Osteoblast (primary cell): ENCODE measurements at regions not wholly inside any gene's neighbourhood (a gene's known extent, or its start where the extent isn't known, plus 50 kb on each side); places are given as distances from the start of the nearest gene placed in this dataset.
A peak's percentile ranks its signal among the peaks of the same experiment; 100 is the strongest.

Experiments
- DNase-seq: peaks from one replicate; pipeline ENCODE4 v3.0.0; 2011; ENCODE audit warnings: low spot score, mixed read lengths; ENCODE audit not compliant: insufficient read length; ENCODE audit errors: missing footprints
- H2AFZ ChIP-seq: 2 replicates; pipeline ENCODE4 v1.6.0; 2011; ENCODE audit warnings: mild to moderate bottlenecking, low read length
- H3K27ac ChIP-seq: 2 replicates; pipeline ENCODE4 v1.5.1; 2011; ENCODE audit warnings: mild to moderate bottlenecking, low read depth, low read length, moderate library complexity
- H3K27me3 ChIP-seq: 2 replicates; pipeline ENCODE4 v1.6.0; 2012; ENCODE audit warnings: mild to moderate bottlenecking, control low read depth, inconsistent platforms, low read length, moderate library complexity; ENCODE audit not compliant: insufficient read depth
- H3K36me3 ChIP-seq: 2 replicates; pipeline ENCODE4 v1.5.1; 2011; ENCODE audit warnings: mild to moderate bottlenecking, low read length, control low read depth, moderate library complexity; ENCODE audit not compliant: insufficient read depth
- H3K4me1 ChIP-seq: 2 replicates; pipeline ENCODE4 v1.5.1; 2011; ENCODE audit warnings: mild to moderate bottlenecking, low read length, control low read depth, moderate library complexity; ENCODE audit not compliant: insufficient read depth
- H3K4me2 ChIP-seq: 2 replicates; pipeline ENCODE4 v1.6.0; 2011; ENCODE audit warnings: mild to moderate bottlenecking, low read length; ENCODE audit not compliant: insufficient read depth
- H3K4me3 ChIP-seq: fragments of 200-600 bp; sonication (generic); 3 replicates; pipeline ENCODE4 v1.5.1; 2012; ENCODE audit warnings: mild to moderate bottlenecking, low read length, inconsistent platforms; ENCODE audit not compliant: insufficient read depth
- H3K79me2 ChIP-seq: 2 replicates; pipeline ENCODE4 v1.6.0; 2012; ENCODE audit warnings: mild to moderate bottlenecking, low read length, control low read depth, inconsistent platforms; ENCODE audit not compliant: insufficient read depth
- H3K9me3 ChIP-seq: 2 replicates; pipeline ENCODE4 v1.5.1; 2011; ENCODE audit warnings: low read depth, low read length, control low read depth
- H4K20me1 ChIP-seq: 2 replicates; pipeline ENCODE4 v1.6.0; 2012; ENCODE audit warnings: mild to moderate bottlenecking, low read length, control low read depth; ENCODE audit not compliant: insufficient read depth
- CTCF ChIP-seq: IDR thresholded peaks from 2 replicates; pipeline ENCODE4 v1.5.1; 2011; ENCODE audit warnings: mild to moderate bottlenecking, low read depth, low read length, moderate library complexity; ENCODE audit errors: extremely low read depth

- H4K20me1 ChIP-seq = no peaks in the 10 kb centered on the region
- H3K79me2 ChIP-seq = no peaks in the 10 kb centered on the region
- no peaks in the 10 kb centered on the region for H3K27me3 ChIP-seq
- no peak for TF ChIP-seq CTCF
- peaks cover 20% of the 10 kb centered on the region for H3K4me1 ChIP-seq
- no peaks in the 10 kb centered on the region for H3K9me3 ChIP-seq
- H3K27ac ChIP-seq = no peak overlapping the region
- H3K36me3 ChIP-seq = no peaks in the 10 kb centered on the region
- H3K4me2 ChIP-seq = peak overlapping the region; percentile 14
- H3K4me3 ChIP-seq = no peak overlapping the region
- DNase-seq = no peak
- no peak overlapping the region for H2AFZ ChIP-seq
Observed at GRCh38 chr15:96264801-96265515, 65.5 kb upstream of the NR2F2 start.

GRCh38 chr15:96266456-96266855, 64.0 kb upstream of the NR2F2 start:
- H3K4me1 ChIP-seq = peaks cover 26% of the 10 kb centered on the region
- no peak for TF ChIP-seq CTCF

DNA sequence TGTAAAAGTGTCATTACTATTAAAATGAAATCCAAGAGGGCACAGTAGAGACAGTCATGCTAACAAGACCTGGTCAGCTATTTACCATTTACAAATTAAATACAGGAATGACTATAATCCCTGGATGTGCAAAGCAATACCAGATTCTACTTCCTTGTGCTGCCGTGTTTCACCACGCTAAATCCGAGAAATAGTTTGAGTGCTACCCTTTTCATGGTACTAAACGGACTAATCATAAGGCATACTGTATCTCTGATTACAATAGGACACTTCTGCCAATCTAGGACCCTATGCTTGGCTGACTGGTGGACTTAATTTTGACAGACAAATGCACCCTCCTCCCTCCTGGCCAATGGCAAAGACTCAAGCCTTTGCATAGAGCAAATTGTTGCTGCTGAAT, 63.0 kb upstream of the NR2F2 start:
- Histone ChIP-seq H3K27ac (no peak overlapping the region), H3K36me3 (no peaks in the 10 kb centered on the region), H3K4me3 (no peak overlapping the region), H2AFZ (no peak overlapping the region), H3K9me3 (no peaks in the 10 kb centered on the region), H4K20me1 (no peaks in the 10 kb centered on the region), H3K79me2 (no peaks in the 10 kb centered on the region), H3K4me1 (peaks cover 26% of the 10 kb centered on the region), H3K4me2 (no peak overlapping the region), H3K27me3 (no peaks in the 10 kb centered on the region)
- DNase-seq = no peak
- TF ChIP-seq CTCF = no peak

More at GRCh38 chr15:96266456-96266855, 64.0 kb upstream of the NR2F2 start:
- no peak overlapping the region for H3K27ac ChIP-seq
- H3K4me2 ChIP-seq = no peak overlapping the region
- H2AFZ ChIP-seq = no peak overlapping the region
- no peaks in the 10 kb centered on the region for H3K36me3 ChIP-seq
- DNase-seq = no peak
- no peaks in the 10 kb centered on the region for H3K9me3 ChIP-seq
- no peaks in the 10 kb centered on the region for H3K27me3 ChIP-seq
- H3K4me3 ChIP-seq = no peak overlapping the region
- no peaks in the 10 kb centered on the region for H4K20me1 ChIP-seq
- no peaks in the 10 kb centered on the region for H3K79me2 ChIP-seq

GRCh38 chr15:96268442-96269204, 61.9 kb upstream of the NR2F2 start:
- DNase-seq = no peak
- Histone ChIP-seq H3K79me2 (no peaks in the 10 kb centered on the region), H2AFZ (peak overlapping the region; percentile 37), H3K36me3 (no peaks in the 10 kb centered on the region), H4K20me1 (no peaks in the 10 kb centered on the region), H3K9me3 (no peaks in the 10 kb centered on the region), H3K4me3 (no peak overlapping the region), H3K4me1 (peaks cover 36% of the 10 kb centered on the region), H3K4me2 (peak overlapping the region; percentile 23), H3K27ac (no peak overlapping the region), H3K27me3 (no peaks in the 10 kb centered on the region)
- TF ChIP-seq CTCF = no peak
